Epithelial cell of proximal tubule (primary cell): ENCODE measurements at regions not wholly inside any gene's neighbourhood (a gene's known extent, or its start where the extent isn't known, plus 50 kb on each side); places are given as distances from the start of the nearest gene placed in this dataset.

Experiments used
- DNase-seq: peaks from one replicate; pipeline ENCODE4 v3.0.0-alpha.2; 2011; ENCODE audit warnings: low read depth
- H3K4me3 ChIP-seq: 2 replicates; pipeline ENCODE4 v1.5.1; 2011; ENCODE audit warnings: low read depth, mild to moderate bottlenecking, low read length
- CTCF ChIP-seq: conservative IDR thresholded peaks from 2 replicates; pipeline ENCODE4 v1.5.1; 2012; ENCODE audit warnings: low read depth, mild to moderate bottlenecking, low read length

GRCh38 chr17:70916469-70916868 is 747.1 kb downstream of the KCNJ2 start:
- no peak overlapping the region for H3K4me3 ChIP-seq
- no peak for TF ChIP-seq CTCF
- DNase-seq, result no peak

GRCh38 chr17:70919241-70919640 is 749.9 kb downstream of the KCNJ2 start:
- DNase-seq, result no peak
- H3K4me3 ChIP-seq, result no peak overlapping the region
- TF ChIP-seq CTCF, result no peak

- no peak overlapping the region for H3K4me3 ChIP-seq
- TF ChIP-seq CTCF, result no peak
- DNase-seq, result no peak
Observed at GRCh38 chr17:70920416-70920815, 751.1 kb downstream of the KCNJ2 start.

GRCh38 chr17:70922268-70922667 is 752.9 kb downstream of the KCNJ2 start:
- no peak overlapping the region for H3K4me3 ChIP-seq
- TF ChIP-seq CTCF, result no peak
- no peak for DNase-seq

- no peak overlapping the region for H3K4me3 ChIP-seq
- DNase-seq, result no peak
- no peak for TF ChIP-seq CTCF
Observed at GRCh38 chr17:70924776-70925175, 755.4 kb downstream of the KCNJ2 start.

- no peak for TF ChIP-seq CTCF
- DNase-seq, result no peak
- H3K4me3 ChIP-seq, result no peak overlapping the region
Observed at GRCh38 chr17:70929226-70929625, 759.9 kb downstream of the KCNJ2 start.

- TF ChIP-seq CTCF, result no peak
- H3K4me3 ChIP-seq, result no peak overlapping the region
- no peak for DNase-seq
Observed at GRCh38 chr17:70934231-70934630, 764.9 kb downstream of the KCNJ2 start.
